HCT116 (cell line): ENCODE measurements at regions not wholly inside any gene's neighbourhood (a gene's known extent, or its start where the extent isn't known, plus 50 kb on each side); places are given as distances from the start of the nearest gene placed in this dataset.

Source experiments
- ATAC-seq: fragments of 200-7000 bp; cut with Tn5 transposase; 2 replicates; pipeline ENCODE4 v1.9.1; 2020; ENCODE audit warnings: mild to moderate bottlenecking, moderate library complexity
- BruUV-seq: library from RNA; stranded (reverse); fragments of 400-500 nt; replicated peaks from 2 replicates; lab custom pipeline; 2021; lab: Mats Ljungman, UMichigan
- CTCF ChIA-PET: fragments of 300-600 bp; sonication (Branson Sonifier 250); formaldehyde crosslinking; loops from one replicate; lab custom pipeline; 2021; ENCODE audit warnings: antibody characterized with exemption; lab: Charles Lee
- POLR2A ChIA-PET: fragments of 300-600, 350-600 bp; sonication (Branson Sonifier 250); formaldehyde crosslinking; loops from one replicate; lab custom pipeline; 2021; ENCODE audit warnings: antibody characterized with exemption; lab: Charles Lee
- RAD21 ChIA-PET, 2 experiments: fragments of 300-600 bp; sonication (Branson Sonifier 250); formaldehyde crosslinking; loops; one replicate each; lab custom pipeline; 2023; ENCODE audit warnings: low total read pairs in 2 of 2; ENCODE audit not compliant: uncharacterized antibody in 2 of 2, unreplicated experiment in 2 of 2, low non-redundant PET in 1 of 2; lab: Charles Lee
- DNase-seq: peaks from one replicate; pipeline ENCODE4 v3.0.0-alpha.2; 2010; ENCODE audit warnings: low read depth, low spot score
- H2AFZ ChIP-seq: fragments of 200-600 bp; shearing (Covaris generic), sonication (generic); 2 replicates; pipeline ENCODE4 v1.6.1; 2017; ENCODE audit warnings: low read depth, mixed run types, mixed read lengths, antibody characterized with exemption, low read length; ENCODE audit not compliant: poor library complexity, severe bottlenecking
- H3K27ac ChIP-seq: 2 replicates; pipeline ENCODE4 v1.5.1; 2012; ENCODE audit warnings: low read depth, low read length
- H3K27me3 ChIP-seq: fragments of 200-600 bp; sonication (generic); 2 replicates; pipeline ENCODE4 v1.6.1; 2016; ENCODE audit warnings: mixed run types, low read length, mixed read lengths; ENCODE audit not compliant: insufficient read depth
- H3K36me3 ChIP-seq, 2 experiments: fragments of 200-500 bp in 1 of 2; fragments of 200-600 bp in 1 of 2; sonication (Bioruptor generic) in 1 of 2; sonication (generic) in 1 of 2; 2 replicates each; pipeline versions ENCODE4 v1.5.1 to v1.6.1; 2014 to 2016; ENCODE audit warnings: low read length in 2 of 2, inconsistent platforms in 1 of 2, mixed read lengths in 1 of 2, mixed run types in 1 of 2; ENCODE audit not compliant: insufficient read depth in 2 of 2, control insufficient read depth in 1 of 2
- H3K4me1 ChIP-seq, 2 experiments: fragments of 200-600 bp in 1 of 2; sonication (generic) in 1 of 2; 2 replicates each; pipeline versions ENCODE4 v1.5.1 to v1.6.1; 2012 to 2017; ENCODE audit warnings: low read length in 2 of 2, inconsistent platforms in 1 of 2, mild to moderate bottlenecking in 1 of 2, mixed read lengths in 1 of 2, mixed run types in 1 of 2, moderate library complexity in 1 of 2; ENCODE audit not compliant: insufficient read depth in 2 of 2, control insufficient read depth in 1 of 2
- H3K4me2 ChIP-seq: fragments of 200-600 bp; sonication (generic); 2 replicates; pipeline ENCODE4 v1.6.1; 2017; ENCODE audit warnings: mixed run types, low read length, mixed read lengths
- H3K4me3 ChIP-seq, 2 experiments: fragments of 200-600 bp in 1 of 2; sonication (generic) in 1 of 2; replicated peaks in 1 of 2; 2 replicates each; pipeline ENCODE4 v1.5.1; 2011 to 2016; ENCODE audit warnings: low read length in 2 of 2, control low read depth in 1 of 2, low read depth in 1 of 2, mild to moderate bottlenecking in 1 of 2, mixed read lengths in 1 of 2, mixed run types in 1 of 2
- H3K79me2 ChIP-seq: fragments of 200-600 bp; sonication (generic); 2 replicates; pipeline ENCODE4 v1.6.1; 2017; ENCODE audit warnings: mild to moderate bottlenecking, mixed run types, low read length, moderate library complexity, mixed read lengths; ENCODE audit not compliant: insufficient read depth
- H3K9ac ChIP-seq: fragments of 200-600 bp; sonication (generic); 2 replicates; pipeline ENCODE4 v1.6.1; 2016; ENCODE audit warnings: low read length, mixed read lengths
- H3K9me2 ChIP-seq: fragments of 200-600 bp; sonication (generic), shearing (Covaris generic); 2 replicates; pipeline ENCODE4 v1.6.1; 2017; ENCODE audit warnings: mixed run types, mild to moderate bottlenecking, moderate library complexity; ENCODE audit not compliant: insufficient read depth
- H3K9me3 ChIP-seq, 2 experiments: fragments of 200-500 bp in 1 of 2; fragments of 200-600 bp in 1 of 2; sonication (Bioruptor generic) in 1 of 2; sonication (generic) in 1 of 2; 2 replicates each; pipeline ENCODE4 v1.6.1; 2014 to 2017; ENCODE audit warnings: low read length in 2 of 2, mixed read lengths in 2 of 2, inconsistent platforms in 1 of 2, low read depth in 1 of 2, mild to moderate bottlenecking in 1 of 2, mixed run types in 1 of 2, moderate library complexity in 1 of 2; ENCODE audit not compliant: control insufficient read depth in 1 of 2, insufficient read depth in 1 of 2
- H4K20me1 ChIP-seq: fragments of 200-600 bp; sonication (generic), shearing (Covaris generic); 2 replicates; pipeline ENCODE4 v1.6.1; 2017; ENCODE audit warnings: mixed run types, mild to moderate bottlenecking, moderate library complexity; ENCODE audit not compliant: insufficient read depth
- ATF3 ChIP-seq: IDR thresholded peaks from 2 replicates; pipeline ENCODE4 v1.6.1; 2012
- CBX3 ChIP-seq: IDR thresholded peaks from 2 replicates; pipeline ENCODE4 v1.6.1; 2012; ENCODE audit warnings: low read depth
- CEBPB ChIP-seq: IDR thresholded peaks from 2 replicates; pipeline ENCODE4 v1.6.1; 2012; ENCODE audit warnings: low read depth
- CTCF ChIP-seq, 3 experiments: fragments of 200-600 bp in 1 of 3; sonication (generic) in 1 of 3; IDR thresholded peaks in 2 of 3; conservative IDR thresholded peaks in 1 of 3; 2 replicates each; pipeline ENCODE4 v1.5.1; 2012 to 2017; ENCODE audit warnings: low read depth in 2 of 3, low read length in 2 of 3, antibody characterized with exemption in 1 of 3, borderline replicate concordance in 1 of 3, control low read depth in 1 of 3, mild to moderate bottlenecking in 1 of 3, mixed read lengths in 1 of 3, mixed run types in 1 of 3, moderate library complexity in 1 of 3; ENCODE audit not compliant: insufficient read depth in 1 of 3
- ELF1 ChIP-seq: IDR thresholded peaks from 2 replicates; pipeline ENCODE4 v1.6.1; 2012; ENCODE audit warnings: low read depth, borderline replicate concordance
- FOSL1 ChIP-seq: IDR thresholded peaks from 2 replicates; pipeline ENCODE4 v1.6.1; 2012; ENCODE audit warnings: low read depth
- POLR2A ChIP-seq: IDR thresholded peaks from 2 replicates; pipeline ENCODE4 v1.7.0; 2011; ENCODE audit warnings: borderline replicate concordance; ENCODE audit not compliant: insufficient read depth, insufficient read length; ENCODE audit errors: extremely low read depth
- POLR2AphosphoS5 ChIP-seq: IDR thresholded peaks from 2 replicates; pipeline ENCODE4 v1.6.1; 2011; ENCODE audit warnings: mild to moderate bottlenecking, low read depth, low read length, moderate library complexity
- RAD21 ChIP-seq: IDR thresholded peaks from 2 replicates; pipeline ENCODE4 v1.6.1; 2012; ENCODE audit warnings: low read depth, mild to moderate bottlenecking
- REST ChIP-seq: IDR thresholded peaks from 2 replicates; pipeline ENCODE4 v1.6.1; 2012; ENCODE audit warnings: low read depth
- SP1 ChIP-seq: IDR thresholded peaks from 2 replicates; pipeline ENCODE4 v1.6.1; 2012; ENCODE audit warnings: low read depth
- YY1 ChIP-seq: IDR thresholded peaks from 2 replicates; pipeline ENCODE4 v1.6.1; 2011; ENCODE audit warnings: low read length, low read depth, moderate library complexity, mild to moderate bottlenecking; ENCODE audit not compliant: insufficient replicate concordance; ENCODE audit errors: extremely low read depth
- intact Hi-C: fragments of 100-400 bp; cut with micrococcal nuclease; formaldehyde crosslinking; loops from 2 replicates; pipeline ENCODE4 v1.10.0; 2022

- no TSS peak for BruUV-seq
- intact Hi-C loops: no loop called here
- Histone ChIP-seq H3K4me3 (no peak overlapping the region), H4K20me1 (no peaks in the 10 kb centered on the region), H3K9ac (no peak overlapping the region)
- RAD21 ChIA-PET: no interaction called here
- TF ChIP-seq CTCF (IDR thresholded peaks at IDR 0.05 in 2 of 3, conservative IDR thresholded peaks at IDR 0.05 in 1 of 3; ENCODE audit: borderline replicate concordance in 1 of 3, insufficient read depth in 1 of 3, low read depth in 2 of 3, low read length in 2 of 3) (no peak), POLR2AphosphoS5 (no peak), ATF3 (no peak), RAD21 (no peak), YY1 (no peak), CEBPB (no peak), ELF1 (no peak), SP1 (no peak), POLR2A (no peak), CBX3 (no peak), FOSL1 (no peak), REST (no peak)
- TF ChIP-seq, all 23 proteins: peak for 0
- no peak overlapping the region for H3K27ac ChIP-seq
- POLR2A ChIA-PET: no interaction called here
- no peaks in the 10 kb centered on the region for H3K36me3 ChIP-seq
- ATAC-seq: no peak
- H3K9me2 ChIP-seq: no peaks in the 10 kb centered on the region
- DNase-seq: no peak
- H3K9me3 ChIP-seq: no peaks in the 10 kb centered on the region
- H3K27me3 ChIP-seq: no peaks in the 10 kb centered on the region
- CTCF ChIA-PET: no interaction called here
- no peak overlapping the region for H2AFZ ChIP-seq
- no peaks in the 10 kb centered on the region for H3K4me1 ChIP-seq
- H3K4me2 ChIP-seq: no peak overlapping the region
- no peaks in the 10 kb centered on the region for H3K79me2 ChIP-seq
Measured at GRCh38 chr4:129387666-129388065, 291.7 kb downstream of the C4orf33 start.
